ENCODE measurements at regions not wholly inside any gene's neighbourhood (a gene's known extent, or its start where the extent isn't known, plus 50 kb on each side); places are given as distances from the start of the nearest gene placed in this dataset.

GRCh38 chr2:2932692-2933305 is 444.8 kb downstream of the EIPR1 start:
- TF ChIP-seq ESRRG (CRISPR knock-in tag; IDR thresholded peaks at IDR 0.05) (no peak), SNAI2 (CRISPR knock-in tag; IDR thresholded peaks at IDR 0.05) (no peak), PATZ1 (CRISPR knock-in tag; IDR thresholded peaks at IDR 0.05; ENCODE audit: borderline replicate concordance) (no peak), ZFP3 (CRISPR knock-in tag; IDR thresholded peaks at IDR 0.05) (no peak), POU6F1 (CRISPR knock-in tag; IDR thresholded peaks at IDR 0.05; ENCODE audit: borderline replicate concordance, low read depth) (no peak), ZNF565 (CRISPR knock-in tag; conservative IDR thresholded peaks at IDR 0.05; ENCODE audit: low read depth) (no peak), CREB5 (CRISPR knock-in tag; IDR thresholded peaks at IDR 0.05; ENCODE audit: low read depth) (no peak), ISL1 (CRISPR knock-in tag; IDR thresholded peaks at IDR 0.05) (no peak), RARB (CRISPR knock-in tag; IDR thresholded peaks at IDR 0.05) (no peak), GLIS3 (CRISPR knock-in tag; IDR thresholded peaks at IDR 0.05) (no peak), PPARA (CRISPR knock-in tag; IDR thresholded peaks at IDR 0.05; ENCODE audit: borderline replicate concordance) (no peak), ZNF8 (CRISPR knock-in tag; IDR thresholded peaks at IDR 0.05) (no peak)

Measured in SK-N-SH treated with all-trans-retinoic acid at 6 μM for 48 hours (cell line).